ENCODE measurements at regions not wholly inside any gene's neighbourhood (a gene's known extent, or its start where the extent isn't known, plus 50 kb on each side); places are given as distances from the start of the nearest gene placed in this dataset.

GRCh38 chr14:82341261-82341810, 807.7 kb upstream of the SEL1L start:
- CTCF ChIA-PET: no interaction called here
- ATAC-seq (no peak), DNase-seq (no peak)
- no peaks in the 10 kb centered on the region for H3K36me3 Mint-ChIP-seq
- H3K4me3 Mint-ChIP-seq: no peak overlapping the region
- H3K27me3 Mint-ChIP-seq: no peaks in the 10 kb centered on the region
- H3K27ac Mint-ChIP-seq: no peak overlapping the region
- peaks cover 21% of the 10 kb centered on the region for H3K9me3 Mint-ChIP-seq (ENCODE audit: low read depth)
- H3K4me1 Mint-ChIP-seq: no peaks in the 10 kb centered on the region

GRCh38 chr14:82342596-82342995, 808.9 kb upstream of the SEL1L start:
- Mint-ChIP-seq H3K4me3 (no peak overlapping the region), H3K27ac (no peak overlapping the region), H3K36me3 (no peaks in the 10 kb centered on the region), H3K4me1 (no peaks in the 10 kb centered on the region), H3K27me3 (no peaks in the 10 kb centered on the region), H3K9me3 (ENCODE audit: low read depth) (peaks cover 20% of the 10 kb centered on the region)
- DNase-seq: no peak
- ATAC-seq: no peak
- CTCF ChIA-PET: no interaction called here

- Mint-ChIP-seq H3K4me3 (no peak overlapping the region), H3K9me3 (ENCODE audit: low read depth) (peaks cover 15% of the 10 kb centered on the region)
Observed at GRCh38 chr14:82345184-82345583, 811.5 kb upstream of the SEL1L start.

GRCh38 chr14:82354126-82354525, 820.5 kb upstream of the SEL1L start:
- H3K4me3 Mint-ChIP-seq: no peak overlapping the region
- H3K27ac Mint-ChIP-seq: no peak overlapping the region
- no peaks in the 10 kb centered on the region for H3K27me3 Mint-ChIP-seq
- CTCF ChIA-PET: no interaction called here
- no peaks in the 10 kb centered on the region for H3K36me3 Mint-ChIP-seq
- DNase-seq (no peak), ATAC-seq (no peak)
- no peaks in the 10 kb centered on the region for H3K9me3 Mint-ChIP-seq (ENCODE audit: low read depth)
- H3K4me1 Mint-ChIP-seq: no peaks in the 10 kb centered on the region

More at GRCh38 chr14:82345184-82345583, 811.5 kb upstream of the SEL1L start:
- DNase-seq: no peak
- Mint-ChIP-seq H3K27me3 (no peaks in the 10 kb centered on the region), H3K27ac (no peak overlapping the region), H3K36me3 (no peaks in the 10 kb centered on the region), H3K4me1 (no peaks in the 10 kb centered on the region)
- no peak for ATAC-seq
- CTCF ChIA-PET: no interaction called here

DNA sequence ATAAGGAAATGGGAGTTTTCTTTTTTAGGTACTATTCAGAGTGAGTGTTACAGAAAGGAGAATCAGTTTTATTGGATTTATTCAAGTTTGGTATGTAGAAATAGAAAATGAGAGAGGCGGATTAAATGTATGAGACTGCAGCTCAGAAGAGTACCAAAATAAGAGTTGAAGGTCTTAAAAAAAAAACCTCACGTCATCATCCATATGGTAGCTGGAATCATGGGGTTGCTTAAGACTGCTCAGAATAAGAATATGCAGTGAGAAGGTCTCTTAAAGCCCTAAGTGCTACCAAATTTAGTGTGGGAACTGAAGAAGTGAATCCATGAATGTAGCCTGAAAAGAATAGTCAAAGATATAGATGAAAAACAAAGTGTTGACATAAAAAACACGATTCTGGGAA, 825.5 kb upstream of the SEL1L start:
- no peak for DNase-seq
- Mint-ChIP-seq H3K27me3 (no peaks in the 10 kb centered on the region), H3K27ac (no peak overlapping the region), H3K4me3 (no peak overlapping the region), H3K4me1 (no peaks in the 10 kb centered on the region), H3K36me3 (no peaks in the 10 kb centered on the region), H3K9me3 (ENCODE audit: low read depth) (peaks cover 5% of the 10 kb centered on the region)
- CTCF ChIA-PET: no interaction called here
- ATAC-seq: no peak

DNA sequence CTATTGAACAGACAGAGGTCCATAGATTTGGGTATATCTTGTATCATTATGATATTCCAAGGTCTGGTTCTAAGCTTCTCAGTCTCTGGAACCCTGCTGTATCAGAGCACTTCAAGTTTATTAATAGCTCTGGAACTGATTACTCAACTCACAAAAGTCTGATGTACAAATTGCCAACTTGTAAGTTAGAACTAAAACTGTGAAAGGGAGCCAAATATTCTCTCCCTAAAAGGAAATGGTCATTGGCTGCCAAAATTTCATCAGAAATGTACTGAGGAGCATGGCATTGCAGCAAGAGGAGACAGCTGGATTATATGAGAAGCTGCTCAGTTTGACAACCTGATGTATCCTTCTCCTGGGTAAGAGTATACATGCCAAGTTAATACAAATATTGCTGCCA, 828.8 kb upstream of the SEL1L start:
- DNase-seq (no peak), ATAC-seq (no peak)
- Mint-ChIP-seq H3K9me3 (ENCODE audit: low read depth) (peaks cover 12% of the 10 kb centered on the region), H3K36me3 (no peaks in the 10 kb centered on the region), H3K4me1 (no peaks in the 10 kb centered on the region), H3K4me3 (no peak overlapping the region), H3K27me3 (no peaks in the 10 kb centered on the region), H3K27ac (no peak overlapping the region)
- CTCF ChIA-PET: no interaction called here

GRCh38 chr14:82365471-82365870, 831.8 kb upstream of the SEL1L start:
- H3K27ac Mint-ChIP-seq: no peak overlapping the region
- ATAC-seq (no peak), DNase-seq (no peak)
- H3K4me3 Mint-ChIP-seq: no peak overlapping the region
- H3K36me3 Mint-ChIP-seq: no peaks in the 10 kb centered on the region
- CTCF ChIA-PET: no interaction called here
- H3K27me3 Mint-ChIP-seq: no peaks in the 10 kb centered on the region
- peaks cover 16% of the 10 kb centered on the region for H3K9me3 Mint-ChIP-seq (ENCODE audit: low read depth)
- H3K4me1 Mint-ChIP-seq: no peaks in the 10 kb centered on the region

- CTCF ChIA-PET: no interaction called here
- Mint-ChIP-seq H3K36me3 (no peaks in the 10 kb centered on the region), H3K27me3 (no peaks in the 10 kb centered on the region), H3K4me1 (no peaks in the 10 kb centered on the region), H3K4me3 (no peak overlapping the region), H3K9me3 (ENCODE audit: low read depth) (peaks cover 16% of the 10 kb centered on the region), H3K27ac (no peak overlapping the region)
- ATAC-seq: no peak
- DNase-seq: no peak
Observed at GRCh38 chr14:82366803-82367202, 833.1 kb upstream of the SEL1L start.

- Mint-ChIP-seq H3K27ac (no peak overlapping the region), H3K9me3 (ENCODE audit: low read depth) (peaks cover 3% of the 10 kb centered on the region), H3K27me3 (no peaks in the 10 kb centered on the region), H3K4me1 (no peaks in the 10 kb centered on the region), H3K4me3 (no peak overlapping the region), H3K36me3 (no peaks in the 10 kb centered on the region)
- CTCF ChIA-PET: no interaction called here
- ATAC-seq (no peak), DNase-seq (no peak)
Observed at GRCh38 chr14:82379291-82379690, 845.6 kb upstream of the SEL1L start.

- ATAC-seq: no peak
- H3K27ac Mint-ChIP-seq: no peak overlapping the region
- H3K9me3 Mint-ChIP-seq (ENCODE audit: low read depth): peaks cover 18% of the 10 kb centered on the region
- DNase-seq: no peak
- CTCF ChIA-PET: no interaction called here
- H3K27me3 Mint-ChIP-seq: no peaks in the 10 kb centered on the region
- no peak overlapping the region for H3K4me3 Mint-ChIP-seq
- H3K36me3 Mint-ChIP-seq: no peaks in the 10 kb centered on the region
- H3K4me1 Mint-ChIP-seq: no peaks in the 10 kb centered on the region
Observed at GRCh38 chr14:82385048-82385447, 851.4 kb upstream of the SEL1L start.

DNA sequence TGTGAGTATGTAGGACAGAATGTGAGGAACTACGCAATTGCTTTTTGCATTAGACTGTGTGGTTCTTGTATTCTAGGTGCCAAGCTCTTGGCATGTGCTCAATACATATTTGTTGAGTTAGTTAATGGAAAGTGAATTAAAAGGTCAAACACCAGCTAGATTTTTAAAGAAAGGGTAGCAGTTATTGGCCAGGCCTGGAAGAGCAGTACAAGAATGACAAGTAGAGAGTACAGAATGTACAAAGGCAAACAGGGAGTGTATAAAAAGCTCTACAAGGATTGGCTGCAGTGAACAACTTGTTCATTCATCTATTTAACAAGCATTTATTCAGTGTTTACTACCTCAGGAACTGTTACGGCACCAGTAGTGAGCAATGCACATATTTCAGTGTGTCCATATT, 854.0 kb upstream of the SEL1L start:
- Mint-ChIP-seq H3K27ac (no peak overlapping the region), H3K4me1 (no peaks in the 10 kb centered on the region), H3K36me3 (no peaks in the 10 kb centered on the region), H3K9me3 (ENCODE audit: low read depth) (peaks cover 18% of the 10 kb centered on the region), H3K27me3 (no peaks in the 10 kb centered on the region), H3K4me3 (no peak overlapping the region)
- DNase-seq (no peak), ATAC-seq (no peak)
- CTCF ChIA-PET: no interaction called here

DNA sequence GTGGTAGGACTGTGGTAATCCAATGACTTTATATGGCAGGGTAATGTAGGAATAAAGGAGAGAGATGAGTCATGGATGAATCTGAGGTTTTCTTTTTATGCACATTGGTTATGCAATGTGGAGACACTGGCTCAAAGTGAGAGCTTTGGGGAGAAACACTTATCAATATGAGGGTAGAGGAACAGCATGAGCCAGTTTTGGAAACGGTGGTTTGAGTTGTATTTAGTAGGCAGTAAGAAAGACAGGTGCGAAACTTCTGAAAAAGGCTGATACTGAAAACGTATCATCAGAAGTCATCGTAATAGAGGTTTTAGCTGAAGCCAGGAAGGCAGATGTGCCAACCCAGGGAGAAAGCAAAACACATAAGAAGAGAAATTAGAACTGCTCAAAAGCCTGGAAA, 854.8 kb upstream of the SEL1L start:
- H3K27me3 Mint-ChIP-seq: no peaks in the 10 kb centered on the region
- H3K4me3 Mint-ChIP-seq: no peak overlapping the region
- H3K27ac Mint-ChIP-seq: no peak overlapping the region
- no peaks in the 10 kb centered on the region for H3K36me3 Mint-ChIP-seq
- no peaks in the 10 kb centered on the region for H3K4me1 Mint-ChIP-seq
- peaks cover 18% of the 10 kb centered on the region for H3K9me3 Mint-ChIP-seq (ENCODE audit: low read depth)
- DNase-seq (no peak), ATAC-seq (no peak)
- CTCF ChIA-PET: no interaction called here

- CTCF ChIA-PET: no interaction called here
- no peak overlapping the region for H3K27ac Mint-ChIP-seq
- DNase-seq: no peak
- no peaks in the 10 kb centered on the region for H3K4me1 Mint-ChIP-seq
- no peaks in the 10 kb centered on the region for H3K27me3 Mint-ChIP-seq
- no peaks in the 10 kb centered on the region for H3K36me3 Mint-ChIP-seq
- no peak for ATAC-seq
- H3K4me3 Mint-ChIP-seq: no peak overlapping the region
- H3K9me3 Mint-ChIP-seq (ENCODE audit: low read depth): peaks cover 15% of the 10 kb centered on the region
Observed at GRCh38 chr14:82390586-82390985, 856.9 kb upstream of the SEL1L start.

DNA sequence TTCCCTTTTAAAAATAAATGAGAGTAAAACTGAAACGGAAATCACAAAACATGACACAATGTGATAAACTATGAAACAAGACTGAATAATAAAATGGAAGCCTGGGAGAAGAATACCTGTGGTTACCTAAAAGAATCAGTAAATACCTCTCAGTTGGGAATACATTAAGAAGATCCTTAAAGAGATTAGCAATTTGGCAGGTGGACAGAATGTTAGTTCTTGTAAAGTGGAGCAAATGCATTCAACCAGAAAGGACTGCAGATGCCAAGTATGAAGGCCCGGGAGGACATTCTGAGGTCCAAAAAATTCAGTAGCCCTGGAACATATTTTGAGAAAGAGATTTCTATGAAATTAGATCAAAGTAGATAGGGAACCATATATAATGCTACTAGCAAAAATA, 861.3 kb upstream of the SEL1L start:
- DNase-seq: no peak
- CTCF ChIA-PET: no interaction called here
- H3K27ac Mint-ChIP-seq: no peak overlapping the region
- ATAC-seq: no peak
- peaks cover 5% of the 10 kb centered on the region for H3K9me3 Mint-ChIP-seq (ENCODE audit: low read depth)
- no peak overlapping the region for H3K4me3 Mint-ChIP-seq
- H3K4me1 Mint-ChIP-seq: no peaks in the 10 kb centered on the region
- H3K27me3 Mint-ChIP-seq: no peaks in the 10 kb centered on the region
- H3K36me3 Mint-ChIP-seq: no peaks in the 10 kb centered on the region

GRCh38 chr14:82398256-82398655, 864.6 kb upstream of the SEL1L start:
- H3K4me3 Mint-ChIP-seq: no peak overlapping the region
- peaks cover 7% of the 10 kb centered on the region for H3K9me3 Mint-ChIP-seq (ENCODE audit: low read depth)
- H3K27me3 Mint-ChIP-seq: no peaks in the 10 kb centered on the region
- no peak for DNase-seq
- ATAC-seq: no peak
- no peak overlapping the region for H3K27ac Mint-ChIP-seq
- no peaks in the 10 kb centered on the region for H3K36me3 Mint-ChIP-seq
- CTCF ChIA-PET: no interaction called here
- no peaks in the 10 kb centered on the region for H3K4me1 Mint-ChIP-seq

Data from activated CD8-positive, alpha-beta memory T cell treated with anti-CD3 and anti-CD28 coated beads, Interleukin-2, amount 10 ng/mL, durations not matched to agents 7 days and 5 days (primary cell).